ENCODE measurements at regions not wholly inside any gene's neighbourhood (a gene's known extent, or its start where the extent isn't known, plus 50 kb on each side); places are given as distances from the start of the nearest gene placed in this dataset.

DNA sequence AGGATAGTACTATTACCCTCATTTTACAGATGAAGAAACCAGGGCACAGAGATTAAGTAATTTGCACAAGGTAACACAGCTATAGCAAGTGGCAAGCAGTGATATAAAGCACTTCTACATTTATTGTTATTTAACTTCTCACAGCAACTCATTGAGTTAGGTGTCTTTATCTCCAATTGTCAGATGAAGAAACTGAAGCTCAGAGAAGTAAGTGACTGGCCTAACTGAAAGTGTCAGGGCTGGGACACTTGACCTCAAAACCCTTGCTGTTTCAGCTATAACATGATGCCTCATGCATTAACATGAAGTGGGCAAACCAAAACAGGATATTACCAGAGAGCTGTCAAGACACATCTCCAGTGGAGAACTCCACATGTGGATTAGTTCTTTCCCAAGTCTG, 65.8 kb upstream of the LEKR1 start:
- TF ChIP-seq, protein P1, sequence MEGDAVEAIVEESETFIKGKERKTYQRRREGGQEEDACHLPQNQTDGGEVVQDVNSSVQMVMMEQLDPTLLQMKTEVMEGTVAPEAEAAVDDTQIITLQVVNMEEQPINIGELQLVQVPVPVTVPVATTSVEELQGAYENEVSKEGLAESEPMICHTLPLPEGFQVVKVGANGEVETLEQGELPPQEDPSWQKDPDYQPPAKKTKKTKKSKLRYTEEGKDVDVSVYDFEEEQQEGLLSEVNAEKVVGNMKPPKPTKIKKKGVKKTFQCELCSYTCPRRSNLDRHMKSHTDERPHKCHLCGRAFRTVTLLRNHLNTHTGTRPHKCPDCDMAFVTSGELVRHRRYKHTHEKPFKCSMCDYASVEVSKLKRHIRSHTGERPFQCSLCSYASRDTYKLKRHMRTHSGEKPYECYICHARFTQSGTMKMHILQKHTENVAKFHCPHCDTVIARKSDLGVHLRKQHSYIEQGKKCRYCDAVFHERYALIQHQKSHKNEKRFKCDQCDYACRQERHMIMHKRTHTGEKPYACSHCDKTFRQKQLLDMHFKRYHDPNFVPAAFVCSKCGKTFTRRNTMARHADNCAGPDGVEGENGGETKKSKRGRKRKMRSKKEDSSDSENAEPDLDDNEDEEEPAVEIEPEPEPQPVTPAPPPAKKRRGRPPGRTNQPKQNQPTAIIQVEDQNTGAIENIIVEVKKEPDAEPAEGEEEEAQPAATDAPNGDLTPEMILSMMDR (IDR thresholded peaks at IDR 0.05; ENCODE audit: control extremely low read depth, extremely low read depth): no peak

DNA sequence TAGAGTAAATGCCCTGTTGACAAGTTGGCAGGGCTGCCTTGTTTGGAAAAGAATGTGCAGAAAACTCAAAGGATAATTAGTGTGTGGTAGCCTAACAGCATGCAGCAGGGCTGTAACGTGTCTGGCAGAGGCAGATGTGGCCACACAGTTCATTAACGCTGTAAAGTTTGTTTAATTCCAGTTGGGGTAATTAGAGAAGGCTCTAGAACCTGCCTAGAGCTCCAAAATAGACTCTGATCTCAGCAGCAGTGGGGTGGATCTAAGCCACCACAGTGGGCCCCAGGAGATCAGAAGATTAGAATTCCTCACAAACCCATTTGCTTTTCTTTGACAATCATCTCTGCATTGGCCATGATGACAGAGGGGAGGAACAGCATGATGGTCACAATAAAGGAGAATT, 65.1 kb upstream of the LEKR1 start:
- no peak overlapping the region for H3K4me3 ChIP-seq
- H3K9ac ChIP-seq (ENCODE audit: insufficient read depth in 1 of 2, low read length in 2 of 2): no peak overlapping the region
- TF ChIP-seq, protein P1 (IDR thresholded peaks at IDR 0.05; ENCODE audit: control extremely low read depth, extremely low read depth): no peak
- no peak for DNase-seq
- H3K9me3 ChIP-seq (ENCODE audit: control insufficient read depth in 4 of 4, insufficient read depth in 3 of 4, low read length in 3 of 4): no peaks in the 10 kb centered on the region
- no peak overlapping the region for H3K27ac ChIP-seq (ENCODE audit: low read depth in 1 of 2, low read length in 1 of 2)
- no peak for ATAC-seq (ENCODE audit: insufficient read depth, low FRiP score)
- no peaks in the 10 kb centered on the region for H3K36me3 ChIP-seq (ENCODE audit: control insufficient read depth in 4 of 4, insufficient read depth in 4 of 4, low read length in 4 of 4)
- no peaks in the 10 kb centered on the region for H3K27me3 ChIP-seq (ENCODE audit: control insufficient read depth in 3 of 3, insufficient read depth in 3 of 3, low read length in 2 of 3)
- peaks cover 0 to 21% (median 0%) of the 10 kb centered on the region in 5 donors for H3K4me1 ChIP-seq (ENCODE audit: control insufficient read depth in 5 of 5, insufficient read depth in 5 of 5, low read length in 5 of 5)
- 59 to 71% methylated on average over 2 of the region's 2 CpGs for WGBS, 2 donors

More for the DNA sequence above, 65.8 kb upstream of the LEKR1 start:
- no peaks in the 10 kb centered on the region for H3K36me3 ChIP-seq (ENCODE audit: control insufficient read depth in 4 of 4, insufficient read depth in 4 of 4, low read length in 4 of 4)
- ATAC-seq (ENCODE audit: insufficient read depth, low FRiP score): no peak
- no peak overlapping the region for H3K9ac ChIP-seq (ENCODE audit: insufficient read depth in 1 of 2, low read length in 2 of 2)
- H3K4me1 ChIP-seq (ENCODE audit: control insufficient read depth in 5 of 5, insufficient read depth in 5 of 5, low read length in 5 of 5): peaks cover 0 to 21% (median 0%) of the 10 kb centered on the region in 5 donors
- no peak overlapping the region for H3K4me3 ChIP-seq
- DNase-seq: no peak
- H3K27me3 ChIP-seq (ENCODE audit: control insufficient read depth in 3 of 3, insufficient read depth in 3 of 3, low read length in 2 of 3): no peaks in the 10 kb centered on the region
- no peaks in the 10 kb centered on the region for H3K9me3 ChIP-seq (ENCODE audit: control insufficient read depth in 4 of 4, insufficient read depth in 3 of 4, low read length in 3 of 4)
- no peak overlapping the region for H3K27ac ChIP-seq (ENCODE audit: low read depth in 1 of 2, low read length in 1 of 2)

DNA sequence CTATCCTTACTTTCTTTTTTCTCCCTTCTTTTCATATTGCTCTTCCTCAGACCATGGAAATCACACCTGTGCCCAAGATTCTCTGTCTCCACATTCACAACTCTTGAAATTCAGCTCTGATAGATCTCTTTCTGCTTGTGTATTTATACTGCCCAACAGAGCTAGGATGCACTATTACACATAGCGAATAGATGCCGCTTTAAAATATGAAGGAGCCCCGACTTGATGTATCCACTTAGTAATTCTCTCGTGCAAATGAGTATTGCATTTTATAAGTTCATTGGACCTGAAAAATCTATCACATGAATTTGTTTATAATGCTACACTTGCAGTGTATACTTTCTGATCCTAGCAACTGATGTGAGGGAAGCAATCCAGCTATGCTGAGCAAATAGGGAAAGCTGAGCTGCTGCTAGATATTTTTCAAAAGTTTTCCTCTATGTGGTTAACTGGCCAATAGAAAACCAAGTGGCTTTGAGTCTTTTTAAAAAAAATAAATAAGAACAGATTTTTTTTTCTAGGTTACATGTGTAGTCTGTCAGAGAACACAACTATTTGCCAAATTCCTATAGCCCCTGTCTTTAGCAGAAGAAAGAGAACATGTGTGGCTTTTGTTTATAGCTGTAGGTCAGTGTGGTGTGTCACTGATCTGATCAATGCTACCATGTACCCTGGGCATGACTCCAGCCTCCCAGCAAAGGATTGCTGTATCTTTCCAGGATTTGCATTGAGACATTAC, 64.3 kb upstream of the LEKR1 start:
- no peaks in the 10 kb centered on the region for H3K36me3 ChIP-seq (ENCODE audit: control insufficient read depth in 4 of 4, insufficient read depth in 4 of 4, low read length in 4 of 4)
- ATAC-seq (ENCODE audit: insufficient read depth, low FRiP score): no peak
- H3K9ac ChIP-seq (ENCODE audit: insufficient read depth in 1 of 2, low read length in 2 of 2): no peak overlapping the region
- WGBS, 2 donors: 61 to 79% methylated on average over 4 of the region's 4 CpGs
- H3K4me3 ChIP-seq: no peak overlapping the region
- TF ChIP-seq, protein P1 (IDR thresholded peaks at IDR 0.05; ENCODE audit: control extremely low read depth, extremely low read depth): no peak
- H3K27ac ChIP-seq (ENCODE audit: low read depth in 1 of 2, low read length in 1 of 2): no peak overlapping the region
- DNase-seq: peak; percentile 35 to 86 (median 85)
- no peaks in the 10 kb centered on the region for H3K27me3 ChIP-seq (ENCODE audit: control insufficient read depth in 3 of 3, insufficient read depth in 3 of 3, low read length in 2 of 3)
- no peaks in the 10 kb centered on the region for H3K9me3 ChIP-seq (ENCODE audit: control insufficient read depth in 4 of 4, insufficient read depth in 3 of 4, low read length in 3 of 4)
- H3K4me1 ChIP-seq (ENCODE audit: control insufficient read depth in 5 of 5, insufficient read depth in 5 of 5, low read length in 5 of 5): peaks cover 0 to 21% (median 0%) of the 10 kb centered on the region in 5 donors

Measured in lung (tissue), 11 donors.